Adipose tissue (tissue), 3 donors: ENCODE measurements at regions not wholly inside any gene's neighbourhood (a gene's known extent, or its start where the extent isn't known, plus 50 kb on each side); places are given as distances from the start of the nearest gene placed in this dataset.

Experiments
- H3K27ac ChIP-seq: one replicate; pipeline ENCODE4 v1.5.1; 2013; ENCODE audit warnings: low read depth, low read length
- WGBS, 3 donors: extraction: QIAGEN DNeasy Blood & Tissue Kit; methylation state at CpG; one replicate each; pipeline ENCODE4 v1.1.7; 2013; 5-methylcytosine and 5-hydroxymethylcytosine counted together
- donor health status: healthy with polysubstance abuse.
- donor health status: Bipolar disorder and iron deficiency.
- donor health status: healthy.

DNA sequence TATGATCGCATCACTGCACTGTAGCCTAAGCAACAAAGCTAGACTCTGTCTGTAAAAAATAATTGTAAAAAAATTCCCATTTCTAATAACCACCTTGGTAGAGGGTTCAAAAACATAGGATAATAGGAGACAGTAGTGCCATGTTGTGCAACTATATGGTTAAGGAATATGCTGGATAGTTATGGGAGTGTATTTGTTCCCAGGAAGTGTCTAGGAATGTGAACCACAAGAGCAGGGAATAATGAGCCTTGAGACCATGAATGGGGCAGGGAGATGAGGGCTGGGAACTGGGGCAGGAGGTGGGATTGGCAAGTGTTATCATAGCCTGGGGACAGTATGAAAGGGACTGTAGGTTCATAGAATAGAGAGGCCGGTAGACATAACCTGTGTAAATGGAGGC is 50.4 kb downstream of the RUSC2 start:
- peak overlapping the region; percentile 25 for H3K27ac ChIP-seq
- WGBS, 3 donors = 93 to 99% (median 94%) methylated on average over 2 of the region's 2 CpGs

DNA sequence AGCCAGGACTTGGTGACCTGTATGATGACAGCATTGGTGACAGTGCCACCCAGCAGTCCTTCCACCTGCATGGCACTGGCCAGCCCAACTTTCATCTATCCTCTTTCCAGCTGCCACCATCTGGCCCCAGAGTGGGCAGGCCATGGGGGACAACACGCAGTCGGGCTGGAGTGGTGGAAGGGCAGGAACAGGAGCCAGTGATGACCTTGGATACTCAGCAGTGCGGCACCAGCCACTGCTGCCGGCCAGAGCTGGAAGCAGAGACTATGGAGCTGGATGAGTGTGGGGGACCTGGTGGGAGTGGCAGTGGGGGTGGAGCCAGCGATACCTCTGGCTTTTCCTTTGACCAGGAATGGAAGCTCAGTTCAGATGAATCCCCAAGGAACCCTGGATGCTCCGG is 56.9 kb downstream of the RUSC2 start:
- 72 to 91% (median 86%) methylated on average over 6 of the region's 6 CpGs for WGBS, 3 donors

DNA sequence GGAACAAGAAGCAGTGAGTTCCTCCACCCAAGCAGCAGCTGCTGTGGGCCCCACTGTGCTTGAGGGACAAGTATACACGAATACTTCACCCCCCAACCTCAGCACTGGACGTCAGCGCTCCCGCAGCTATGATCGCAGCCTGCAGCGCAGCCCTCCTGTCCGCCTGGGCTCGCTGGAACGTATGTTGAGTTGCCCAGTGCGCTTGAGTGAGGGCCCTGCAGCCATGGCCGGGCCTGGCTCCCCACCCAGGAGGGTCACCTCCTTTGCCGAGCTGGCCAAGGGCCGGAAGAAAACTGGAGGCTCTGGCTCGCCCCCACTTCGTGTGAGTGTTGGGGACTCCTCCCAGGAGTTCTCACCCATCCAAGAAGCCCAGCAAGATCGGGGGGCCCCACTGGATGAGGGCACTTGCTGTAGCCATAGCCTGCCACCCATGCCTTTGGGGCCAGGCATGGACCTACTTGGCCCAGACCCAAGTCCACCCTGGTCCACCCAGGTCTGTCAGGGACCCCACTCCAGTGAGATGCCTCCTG is 57.1 kb upstream of the TESK1 start:
- WGBS, 3 donors = 94 to 96% (median 95%) methylated on average over 16 of the region's 16 CpGs
- no peak overlapping the region for H3K27ac ChIP-seq

More for the DNA sequence above, 56.9 kb downstream of the RUSC2 start:
- no peak overlapping the region for H3K27ac ChIP-seq

DNA sequence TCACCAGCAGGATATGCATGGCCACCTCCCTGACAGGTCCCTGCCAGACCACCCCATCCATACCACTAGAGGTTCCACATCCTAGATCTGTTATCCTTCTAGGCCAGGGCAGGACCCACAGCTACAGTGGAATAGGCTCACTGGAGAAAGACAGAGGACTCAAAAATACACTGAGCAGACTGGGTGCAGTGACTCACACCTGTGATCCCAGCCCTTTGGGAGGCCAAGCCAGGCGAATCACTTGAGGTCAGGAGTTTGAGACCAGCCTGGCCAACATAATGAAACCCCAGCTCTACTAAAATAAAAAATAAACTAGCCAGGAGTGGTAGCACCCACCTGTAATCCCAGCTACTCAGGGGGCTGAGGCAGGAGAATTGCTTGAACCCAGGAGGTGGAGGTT is 56.5 kb upstream of the TESK1 start:
- WGBS, 3 donors = 86 to 97% (median 94%) methylated on average over 1 of the region's 1 CpG
- no peak overlapping the region for H3K27ac ChIP-seq

DNA sequence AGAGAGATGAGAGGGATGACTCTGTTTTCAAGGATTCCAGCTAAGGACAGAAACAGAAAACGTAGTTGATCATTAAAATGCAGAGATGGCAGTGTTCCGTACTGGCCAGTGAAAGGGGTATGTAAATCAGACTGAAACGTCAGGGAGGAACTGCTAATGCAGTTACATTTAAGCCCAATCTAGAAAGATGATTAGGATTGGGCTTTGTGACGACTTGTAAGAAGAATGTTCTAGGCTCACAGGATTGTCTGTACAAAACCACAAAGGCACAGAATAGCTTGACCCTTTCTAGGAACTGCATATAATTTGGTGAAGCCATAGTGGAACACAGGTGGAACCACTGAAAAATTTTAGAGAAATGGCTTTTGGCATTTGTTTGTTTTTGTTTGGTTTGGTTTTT is 55.6 kb upstream of the TESK1 start:
- WGBS, 3 donors = 77 to 81% (median 81%) methylated on average over 4 of the region's 4 CpGs
- H3K27ac ChIP-seq = no peak overlapping the region

DNA sequence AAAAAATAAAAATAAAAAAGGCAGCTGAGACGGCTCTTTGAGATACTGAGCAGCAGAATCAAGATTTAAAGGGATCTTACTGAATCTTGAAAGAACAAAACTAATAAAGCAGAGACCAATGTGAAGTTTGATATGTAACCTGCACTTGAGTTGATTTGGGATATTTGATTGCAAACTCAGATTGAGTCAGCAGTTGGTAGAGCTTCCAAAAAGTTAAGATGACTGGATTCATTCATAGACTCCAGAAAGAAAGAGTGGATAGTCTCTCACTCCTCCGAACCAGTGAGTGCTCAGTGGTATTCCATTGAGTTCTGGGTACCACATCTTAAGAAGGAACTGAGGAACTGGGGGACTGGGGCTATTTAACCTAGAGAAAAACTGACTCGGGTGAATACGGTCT is 52.7 kb upstream of the TESK1 start:
- 85 to 88% (median 87%) methylated on average over 4 of the region's 4 CpGs for WGBS, 3 donors
- no peak overlapping the region for H3K27ac ChIP-seq

DNA sequence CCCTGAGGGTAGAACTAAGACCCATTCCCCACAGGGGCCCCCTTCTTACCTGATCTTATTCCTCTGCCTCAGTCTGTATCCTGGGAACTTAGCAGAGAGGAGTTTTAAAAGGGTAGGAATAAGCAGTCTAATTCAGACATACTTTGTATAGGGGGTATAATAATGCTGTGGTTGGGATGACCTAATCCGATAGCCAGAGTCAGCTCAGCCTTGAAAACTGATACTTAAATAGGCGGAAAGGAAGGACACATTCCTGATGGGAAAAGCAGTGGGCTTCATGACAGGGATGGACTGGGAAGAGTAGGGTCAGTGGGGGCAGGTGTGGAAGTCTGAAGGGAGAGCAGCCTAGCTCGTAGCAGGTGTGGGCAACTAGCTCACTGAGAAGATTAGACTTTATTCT is 52.2 kb upstream of the TESK1 start:
- WGBS, 3 donors = 77 to 81% (median 80%) methylated on average over 3 of the region's 3 CpGs

DNA sequence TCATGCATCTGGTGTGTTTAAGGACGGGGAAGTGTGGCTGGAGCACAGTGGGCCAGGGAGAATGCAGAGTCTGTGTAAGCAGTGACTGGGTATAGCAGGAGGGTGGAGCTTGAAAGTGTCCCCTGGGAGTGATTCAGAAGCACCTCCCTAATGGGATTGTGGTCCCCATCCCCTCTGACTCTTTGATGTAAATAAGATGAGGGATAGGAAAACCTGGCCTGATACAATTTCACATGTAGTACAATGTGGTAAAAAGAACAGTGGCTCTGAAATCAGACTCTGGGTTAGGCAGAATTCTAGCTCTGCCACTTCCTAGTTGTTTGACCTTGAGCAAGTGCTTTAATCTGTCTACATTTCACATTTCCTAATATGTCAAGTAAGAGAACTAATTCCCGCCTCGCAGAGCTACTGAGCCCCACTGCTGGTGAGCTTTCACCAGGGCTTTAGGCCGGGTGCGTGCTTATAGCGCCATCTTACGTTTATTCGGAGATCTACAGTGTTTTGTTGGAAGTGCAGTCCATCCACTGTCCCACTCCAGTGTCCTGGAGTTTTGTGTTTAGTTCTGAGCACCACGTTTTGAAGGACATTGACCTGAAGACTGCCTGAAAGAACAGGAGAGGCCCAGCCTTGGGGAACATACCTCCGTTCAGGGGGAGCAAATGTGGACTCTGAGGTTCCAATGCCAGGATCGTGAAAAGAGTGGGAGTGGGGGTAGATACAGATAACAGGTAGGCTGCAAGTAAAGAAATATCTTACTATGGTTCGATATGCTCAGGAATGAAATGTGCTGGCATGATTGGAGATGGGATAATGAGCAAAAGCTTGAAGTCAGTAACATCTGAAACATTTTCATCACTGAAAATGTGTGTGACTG is 51.2 kb upstream of the TESK1 start:
- H3K27ac ChIP-seq = peak overlapping the region; percentile 42
- 16 to 25% (median 23%) methylated on average over 12 of the region's 12 CpGs for WGBS, 3 donors

More for the DNA sequence above, 52.2 kb upstream of the TESK1 start:
- no peak overlapping the region for H3K27ac ChIP-seq

DNA sequence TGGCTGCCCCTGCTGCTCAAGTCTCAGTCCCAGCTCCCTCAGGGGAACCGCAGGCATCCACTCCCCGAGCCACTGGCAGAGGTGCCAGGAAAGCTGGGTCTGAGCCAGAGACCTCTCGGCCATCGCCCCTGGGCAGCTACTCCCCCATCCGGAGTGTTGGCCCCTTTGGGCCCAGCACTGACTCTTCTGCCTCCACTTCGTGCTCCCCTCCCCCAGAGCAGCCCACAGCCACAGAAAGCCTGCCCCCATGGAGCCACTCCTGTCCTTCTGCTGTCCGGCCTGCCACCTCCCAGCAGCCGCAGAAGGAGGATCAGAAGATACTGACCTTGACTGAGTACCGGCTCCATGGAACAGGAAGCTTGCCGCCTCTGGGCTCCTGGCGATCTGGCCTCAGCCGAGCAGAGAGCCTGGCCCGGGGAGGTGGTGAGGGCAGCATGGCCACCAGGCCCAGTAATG is 49.8 kb upstream of the TESK1 start:
- no peak overlapping the region for H3K27ac ChIP-seq
- WGBS, 3 donors = 83 to 86% (median 85%) methylated on average over 11 to 13 of the region's 13 CpGs
